ENCODE measurements at regions not wholly inside any gene's neighbourhood (a gene's known extent, or its start where the extent isn't known, plus 50 kb on each side); places are given as distances from the start of the nearest gene placed in this dataset.

GRCh38 chr10:130545697-130546096 lies 409.5 kb downstream of the GLRX3 start:
- ATAC-seq (no peak), DNase-seq (no peak)
- WGBS, 2 donors = 63 to 67% methylated on average over 8 of the region's 8 CpGs
- Histone ChIP-seq H3K9me3 (no peaks in the 10 kb centered on the region), H3K27me3 (peaks cover 0 to 74% (median 47%) of the 10 kb centered on the region in 7 donors), H3K36me3 (no peaks in the 10 kb centered on the region), H3K4me3 (no peak overlapping the region), H3K4me1 (no peaks in the 10 kb centered on the region), H3K27ac (no peak overlapping the region)
- intact Hi-C loops (cut with DNase I) = no loop called here
- no peak for TF ChIP-seq CTCF (IDR thresholded peaks at IDR 0.05)

DNA sequence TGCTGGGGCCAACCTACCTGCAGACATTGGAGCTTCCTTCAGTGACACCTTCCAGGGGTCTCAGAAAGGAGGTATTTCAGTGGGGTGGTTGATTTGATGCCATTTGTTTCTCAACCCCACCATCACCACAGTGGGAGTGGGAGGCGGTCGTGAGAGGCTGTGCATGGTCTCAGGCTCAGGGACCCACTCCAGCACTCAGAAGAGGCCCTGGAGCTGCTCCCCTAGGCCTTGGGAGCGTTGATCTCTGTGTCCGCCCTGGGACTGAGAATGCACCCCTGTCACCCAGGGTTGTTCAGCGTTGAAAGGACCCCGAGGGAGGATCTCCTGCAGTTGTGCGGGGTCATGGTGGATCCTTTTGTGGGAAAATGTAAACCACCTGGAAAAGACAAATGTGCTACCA lies 410.6 kb downstream of the GLRX3 start:
- Histone ChIP-seq H3K27me3 (peaks cover 0 to 73% (median 47%) of the 10 kb centered on the region in 7 donors), H3K27ac (no peak overlapping the region), H3K4me1 (no peaks in the 10 kb centered on the region), H3K36me3 (no peaks in the 10 kb centered on the region), H3K4me3 (no peak overlapping the region), H3K9me3 (no peaks in the 10 kb centered on the region)
- ATAC-seq (no peak), DNase-seq (no peak)
- 82 to 83% methylated on average over 7 of the region's 7 CpGs for WGBS, 2 donors
- no peak for TF ChIP-seq CTCF (IDR thresholded peaks at IDR 0.05)
- intact Hi-C loops (cut with DNase I) = no loop called here

- ATAC-seq (no peak), DNase-seq (no peak)
- Histone ChIP-seq H3K27ac (no peak overlapping the region), H3K36me3 (no peaks in the 10 kb centered on the region), H3K27me3 (peaks cover 0 to 72% (median 47%) of the 10 kb centered on the region in 7 donors), H3K9me3 (no peaks in the 10 kb centered on the region), H3K4me3 (no peak overlapping the region), H3K4me1 (no peaks in the 10 kb centered on the region)
- intact Hi-C loops (cut with DNase I) = no loop called here
- 53 to 66% methylated on average over 4 of the region's 4 CpGs for WGBS, 2 donors
- no peak for TF ChIP-seq CTCF (IDR thresholded peaks at IDR 0.05)
Measured at GRCh38 chr10:130547368-130547767, 411.2 kb downstream of the GLRX3 start.

GRCh38 chr10:130550952-130551674 lies 414.9 kb downstream of the GLRX3 start:
- intact Hi-C loops (cut with DNase I) = no loop called here
- no peaks in the 10 kb centered on the region for H3K9me3 ChIP-seq
- H3K27me3 ChIP-seq = peaks cover 0 to 39% (median 24%) of the 10 kb centered on the region in 7 donors
- no peak for TF ChIP-seq CTCF (IDR thresholded peaks at IDR 0.05)
- ATAC-seq (no peak), DNase-seq (no peak)
- WGBS, 2 donors = 83 to 84% methylated on average over 21 of the region's 21 CpGs
- no peak overlapping the region for H3K4me3 ChIP-seq
- no peaks in the 10 kb centered on the region for H3K4me1 ChIP-seq
- H3K36me3 ChIP-seq = no peaks in the 10 kb centered on the region
- H3K27ac ChIP-seq = no peak overlapping the region
